KG1 (cell line): ENCODE measurements at regions not wholly inside any gene's neighbourhood (a gene's known extent, or its start where the extent isn't known, plus 50 kb on each side); places are given as distances from the start of the nearest gene placed in this dataset.
"Not testable (repeated sequence)": the region's sequence is repeated elsewhere in the genome, so short reads cannot be mapped to it uniquely, and the experiment has no call there.

Experiments
- DNase-seq: peaks from one replicate; lab custom pipeline; 2025; lab: John Stamatoyannopoulos, UW

DNA sequence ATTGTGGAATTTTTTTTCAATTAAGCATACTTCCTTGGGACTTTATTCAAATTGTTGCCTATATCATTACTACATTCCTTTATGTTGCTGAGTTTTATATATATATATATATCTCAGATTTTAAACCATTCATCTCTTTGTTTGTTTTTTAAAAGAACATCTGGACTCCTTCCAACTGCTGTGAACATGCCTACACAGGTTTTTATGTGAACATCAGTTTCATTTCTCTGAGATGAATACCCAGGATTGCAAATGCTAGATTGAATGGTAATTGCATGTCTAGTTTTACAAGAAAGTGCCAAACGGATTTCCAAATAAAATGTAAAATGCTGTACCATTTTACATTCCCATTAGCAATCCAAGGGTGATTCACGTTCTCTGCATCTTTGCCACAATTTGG lies 1289.3 kb downstream of the HACE1 start:
- DNase-seq, result no peak

- no peak for DNase-seq
Observed at GRCh38 chr6:103554911-103555310, 1304.8 kb downstream of the HACE1 start.

DNA sequence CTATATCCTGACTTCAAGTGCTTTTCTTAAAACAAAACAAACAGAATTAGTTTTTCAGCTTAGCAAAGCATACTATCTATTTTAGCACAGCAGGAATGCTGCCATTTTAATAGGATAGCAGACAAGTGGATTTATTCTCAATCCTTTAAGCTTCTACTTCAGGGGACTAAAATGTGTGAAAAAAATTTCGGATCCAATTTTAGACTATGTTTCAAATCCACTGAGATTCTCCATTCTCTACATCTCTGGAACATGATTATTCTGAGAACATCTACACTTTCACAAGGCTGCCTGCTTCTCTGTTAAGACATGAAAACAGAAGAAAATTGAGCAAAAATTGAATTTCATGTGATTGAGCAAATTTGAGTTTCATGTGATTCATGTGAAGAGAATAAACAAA lies 1321.3 kb downstream of the HACE1 start:
- DNase-seq, result no peak

GRCh38 chr6:103534814-103535213 lies 1324.9 kb downstream of the HACE1 start:
- no peak for DNase-seq

DNA sequence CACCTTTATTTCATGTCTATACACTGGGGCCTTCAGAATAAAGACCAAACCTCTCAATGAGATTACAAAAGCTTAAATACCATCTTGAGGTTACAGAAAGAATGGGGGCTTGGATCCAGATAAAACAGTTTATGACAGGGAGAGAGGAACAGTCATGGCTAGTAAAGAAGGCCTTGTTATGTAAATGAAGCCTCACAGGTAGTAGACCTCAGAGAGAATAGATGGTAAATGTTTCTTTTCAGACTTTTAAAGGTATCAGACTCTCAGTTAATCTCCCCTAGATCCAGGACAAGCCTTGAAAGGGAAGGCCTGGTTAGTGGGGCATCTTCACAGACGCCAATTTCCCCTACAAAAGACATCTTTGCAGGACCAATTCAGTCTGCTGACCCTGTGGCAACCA lies 1325.6 kb downstream of the HACE1 start:
- no peak for DNase-seq

GRCh38 chr6:103522045-103522444 lies 1337.7 kb downstream of the HACE1 start:
- DNase-seq, result no peak

DNA sequence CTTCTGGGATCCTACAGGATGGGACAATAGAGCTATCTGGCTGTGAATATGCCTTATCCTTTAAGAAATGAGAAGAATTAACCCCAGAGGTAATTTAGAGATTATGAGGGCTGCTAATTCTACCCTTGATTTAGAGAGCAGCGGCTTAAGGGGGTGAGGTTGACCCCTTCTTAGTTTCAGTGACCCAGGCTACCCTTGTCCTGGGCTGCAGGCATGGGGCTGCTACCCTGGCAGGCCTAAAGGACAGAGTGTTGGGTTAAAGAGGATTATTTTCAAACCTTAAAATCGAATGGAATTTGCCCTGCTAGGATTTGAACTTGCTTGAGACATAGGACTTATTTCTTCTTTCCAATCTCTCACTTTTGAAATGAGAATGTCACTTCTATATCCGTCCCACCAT lies 1343.4 kb downstream of the HACE1 start:
- DNase-seq, result no peak

- no peak for DNase-seq
Observed at GRCh38 chr6:103507052-103507451, 1352.7 kb downstream of the HACE1 start.

DNA sequence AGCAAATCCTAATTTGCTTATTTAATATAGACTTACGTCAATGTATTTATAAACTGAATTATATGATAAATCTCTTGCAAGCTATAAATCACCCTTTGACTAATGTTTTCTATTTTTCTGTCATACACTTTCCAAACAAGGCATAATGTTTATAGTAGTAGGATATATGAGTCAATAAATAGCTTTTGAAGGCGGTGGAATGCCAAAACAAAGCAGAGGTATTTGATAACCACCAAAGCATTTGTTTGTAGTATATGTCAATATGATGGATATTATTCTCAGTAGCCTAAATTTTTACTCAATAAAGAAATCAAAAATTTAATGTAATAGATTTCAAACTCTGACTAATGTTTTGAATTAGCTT lies 1354.6 kb downstream of the HACE1 start:
- DNase-seq, result no peak

DNA sequence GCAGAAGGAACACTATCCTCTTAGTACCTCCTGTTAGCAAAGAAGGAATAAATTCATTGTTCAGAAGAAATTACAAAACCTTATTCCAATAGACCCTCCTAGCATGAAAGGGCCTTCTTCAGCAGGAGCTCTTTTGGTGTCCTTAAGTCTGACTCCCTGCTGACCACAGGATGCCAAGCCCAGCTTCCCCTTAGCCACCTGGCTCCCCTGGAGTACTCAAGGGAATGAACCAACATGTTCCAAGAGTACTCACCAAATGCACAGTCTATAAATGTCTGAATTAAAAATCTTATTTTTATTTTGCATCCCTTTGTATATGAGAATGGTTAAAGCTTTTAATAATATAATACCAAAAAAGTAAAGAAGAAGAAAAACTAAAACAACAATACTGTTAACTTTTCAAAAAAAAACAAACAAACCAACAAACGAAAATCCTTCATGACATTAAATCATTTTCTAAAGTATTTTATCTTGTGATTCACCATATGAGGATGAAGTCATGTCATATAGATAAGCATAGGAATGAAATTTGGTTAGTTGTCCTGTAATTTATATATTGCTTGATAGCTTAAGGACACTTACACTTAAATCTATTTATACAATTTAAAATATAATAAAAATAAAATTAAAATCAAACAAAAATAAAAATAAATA lies 1355.1 kb downstream of the HACE1 start:
- DNase-seq, result no peak

DNA sequence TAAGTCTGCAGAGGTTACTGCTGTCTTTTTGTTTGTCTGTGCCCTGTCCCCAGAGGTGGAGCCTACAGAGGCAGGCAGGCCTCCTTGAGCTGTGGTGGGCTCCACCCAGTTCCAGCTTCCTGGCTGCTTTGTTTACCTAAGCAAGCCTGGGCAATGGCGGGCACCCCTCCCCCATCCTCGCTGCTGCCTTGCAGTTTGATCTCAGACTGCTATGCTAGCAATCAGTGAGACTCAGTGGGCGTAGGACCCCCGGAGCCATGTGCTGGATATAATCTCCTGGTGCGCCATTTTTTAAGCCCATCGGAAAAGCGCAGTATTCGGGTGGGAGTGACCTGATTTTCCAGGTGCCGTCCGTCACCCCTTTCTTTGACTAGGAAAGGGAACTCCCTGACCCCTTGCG lies 1363.1 kb downstream of the HACE1 start:
- not testable (repeated sequence) for DNase-seq

DNA sequence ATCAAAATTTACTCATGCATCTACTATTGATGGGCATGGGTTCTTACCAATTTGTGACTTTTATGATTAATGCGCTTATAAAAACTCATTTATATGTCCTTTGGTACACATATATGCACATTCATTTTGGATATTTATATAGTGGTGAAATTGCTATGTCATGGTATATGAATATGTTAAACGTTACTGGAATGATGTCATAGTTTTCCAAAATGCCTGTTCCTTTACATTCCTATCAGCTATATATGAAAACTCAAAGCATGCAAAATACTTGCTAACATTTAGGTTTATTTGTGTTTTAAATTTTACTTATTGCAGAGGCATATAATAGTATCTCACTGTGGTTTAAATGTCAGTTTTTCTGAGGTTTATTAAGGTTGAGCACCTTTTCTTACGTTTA lies 1403.1 kb downstream of the HACE1 start:
- no peak for DNase-seq

DNA sequence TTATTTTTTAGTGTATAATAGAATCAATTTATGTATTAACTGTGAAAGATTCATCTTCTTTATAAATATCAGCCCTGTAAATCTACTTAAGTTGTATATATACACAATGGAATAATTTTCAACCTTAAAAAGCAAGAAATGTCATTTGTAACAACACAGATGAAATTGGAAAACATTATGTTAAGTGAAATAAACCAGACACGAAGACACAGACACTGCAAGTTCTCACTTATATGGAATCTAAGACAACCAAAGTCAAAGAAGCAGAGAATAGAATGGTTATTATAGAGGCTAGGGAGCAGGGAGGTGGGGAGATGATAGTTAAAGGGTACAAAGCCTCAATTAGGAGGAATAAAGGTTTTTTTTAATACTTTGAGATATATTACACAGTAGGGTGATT lies 1404.4 kb downstream of the HACE1 start:
- no peak for DNase-seq

DNA sequence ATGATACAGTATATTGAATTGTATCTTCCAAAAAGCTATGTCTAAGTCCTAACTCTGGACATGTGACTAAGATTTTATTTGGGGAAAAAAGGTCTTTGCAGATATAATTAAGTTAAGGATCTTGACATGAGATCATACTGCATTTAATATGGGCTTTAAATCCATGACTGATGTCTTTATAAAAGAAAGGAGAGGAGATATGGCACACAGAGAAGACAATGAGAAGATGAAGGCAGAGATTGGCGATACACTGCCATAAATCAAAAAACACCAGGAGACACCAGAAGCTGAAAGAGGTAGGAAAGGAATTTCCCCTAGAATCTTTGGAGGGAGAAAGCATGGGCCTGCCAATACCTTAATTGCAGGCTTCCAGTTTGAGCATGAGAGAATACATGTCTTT lies 1450.2 kb downstream of the HACE1 start:
- no peak for DNase-seq

GRCh38 chr6:103405321-103405720 lies 1454.4 kb downstream of the HACE1 start:
- no peak for DNase-seq

- no peak for DNase-seq
Observed at GRCh38 chr6:103404799-103405198, 1454.9 kb downstream of the HACE1 start.

DNA sequence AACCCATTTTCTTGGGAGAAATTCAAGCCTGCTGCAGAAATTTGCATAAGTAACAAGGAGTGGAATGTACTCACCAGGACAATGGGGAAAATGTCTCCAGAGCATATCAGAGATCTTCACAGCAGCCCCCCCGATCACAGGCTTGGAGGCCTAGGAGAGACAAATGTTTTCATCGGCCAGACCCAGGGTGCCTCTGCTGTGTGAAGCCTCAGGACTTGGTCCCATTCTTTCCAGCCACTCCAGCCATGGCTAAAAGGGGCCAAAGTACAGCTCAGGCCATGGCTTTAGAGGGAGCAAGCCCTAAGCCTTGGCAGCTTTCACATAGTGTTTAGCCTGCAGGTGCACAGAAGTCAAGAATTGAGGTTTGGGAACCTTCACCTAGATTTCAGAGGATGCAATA lies 1463.0 kb downstream of the HACE1 start:
- DNase-seq, result no peak

GRCh38 chr6:103379272-103379671 lies 1480.4 kb downstream of the HACE1 start:
- no peak for DNase-seq

DNA sequence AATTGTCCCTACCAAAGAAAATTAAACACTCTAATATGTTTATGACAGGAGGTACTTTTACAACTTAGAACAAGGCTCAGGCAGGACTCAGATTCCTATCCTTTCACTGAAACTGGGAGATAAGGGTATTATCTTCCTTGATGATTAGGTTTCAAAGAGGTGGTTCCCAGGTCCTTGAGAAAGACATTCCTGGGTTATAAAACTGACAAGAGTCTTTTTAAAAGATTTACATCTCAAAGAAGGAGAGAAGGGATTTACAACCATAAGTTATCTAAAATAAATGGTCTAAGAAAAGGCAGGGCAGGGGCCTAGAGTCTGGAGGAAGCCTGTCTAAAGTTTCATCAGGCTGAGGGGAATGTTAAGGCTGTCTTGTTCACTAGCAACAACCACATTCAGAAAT lies 1492.5 kb downstream of the HACE1 start:
- no peak for DNase-seq

DNA sequence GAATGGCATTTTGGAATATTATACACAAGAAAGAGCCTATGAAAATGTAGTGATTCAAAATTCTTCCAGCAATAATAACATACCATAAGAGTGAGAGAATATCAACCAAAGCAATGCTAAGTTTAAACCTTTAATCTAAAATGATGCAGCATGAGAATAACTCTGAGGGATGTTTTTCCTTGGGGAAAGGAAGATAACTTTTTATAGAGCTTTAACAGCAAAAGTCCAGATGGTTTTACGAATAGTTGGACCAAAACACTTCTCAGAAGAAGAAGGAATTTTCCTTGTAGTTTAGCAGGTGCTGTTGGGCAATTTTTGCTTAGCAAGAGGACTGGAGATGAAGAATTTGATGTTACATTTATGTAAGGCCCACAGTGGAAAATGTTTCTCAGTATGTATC lies 1503.2 kb downstream of the HACE1 start:
- no peak for DNase-seq

DNA sequence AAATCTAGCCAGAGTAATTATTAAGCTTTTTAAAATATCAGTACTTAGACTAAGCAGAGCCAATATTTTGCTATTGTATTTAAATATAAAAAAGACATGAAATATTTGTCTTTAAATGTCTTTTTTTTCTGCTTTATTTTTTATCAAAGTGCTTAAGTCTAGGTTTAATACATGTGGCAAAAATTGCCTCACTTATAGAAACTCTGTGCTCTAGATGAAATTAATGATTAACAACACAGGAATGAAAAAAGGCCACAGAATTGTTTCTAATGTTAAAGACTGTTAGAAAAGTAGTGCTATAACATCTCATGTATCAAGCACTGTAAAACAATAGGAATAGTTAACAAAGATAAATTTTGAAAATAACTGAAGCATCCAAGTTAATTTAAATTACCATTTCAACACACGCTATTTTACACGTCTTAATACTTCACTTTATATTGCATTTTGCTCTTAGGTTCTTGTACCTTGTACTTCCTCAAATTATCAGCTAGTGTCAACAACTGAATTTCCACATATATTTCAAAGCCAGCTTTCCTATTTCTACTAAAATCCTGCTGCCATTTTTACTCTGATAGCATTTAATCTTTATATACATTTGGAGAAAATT lies 1515.1 kb downstream of the HACE1 start:
- DNase-seq, result no peak

GRCh38 chr6:103335412-103335811 lies 1524.3 kb downstream of the HACE1 start:
- DNase-seq, result no peak

- DNase-seq, result no peak
Observed at GRCh38 chr6:103326760-103327757, 1532.7 kb downstream of the HACE1 start.
